ENCODE measurements at regions not wholly inside any gene's neighbourhood (a gene's known extent, or its start where the extent isn't known, plus 50 kb on each side); places are given as distances from the start of the nearest gene placed in this dataset.

- no peaks in the 10 kb centered on the region for H3K27me3 Mint-ChIP-seq
- H3K9me3 Mint-ChIP-seq: peaks cover 5% of the 10 kb centered on the region
- no peaks in the 10 kb centered on the region for H3K36me3 Mint-ChIP-seq
- no peak overlapping the region for H3K27ac Mint-ChIP-seq
- no peak overlapping the region for H3K4me3 Mint-ChIP-seq
- no peaks in the 10 kb centered on the region for H3K4me1 Mint-ChIP-seq
Observed at GRCh38 chr12:127696963-127697362, 570.0 kb upstream of the TMEM132C start.

GRCh38 chr12:127703026-127703425, 563.9 kb upstream of the TMEM132C start:
- Mint-ChIP-seq H3K4me3 (no peak overlapping the region), H3K9me3 (peaks cover 12% of the 10 kb centered on the region), H3K27ac (no peak overlapping the region), H3K27me3 (no peaks in the 10 kb centered on the region), H3K36me3 (no peaks in the 10 kb centered on the region), H3K4me1 (no peaks in the 10 kb centered on the region)

- no peak overlapping the region for H3K27ac Mint-ChIP-seq
- H3K4me1 Mint-ChIP-seq: no peaks in the 10 kb centered on the region
- no peaks in the 10 kb centered on the region for H3K36me3 Mint-ChIP-seq
- no peaks in the 10 kb centered on the region for H3K27me3 Mint-ChIP-seq
- H3K4me3 Mint-ChIP-seq: no peak overlapping the region
- H3K9me3 Mint-ChIP-seq: peaks cover 5% of the 10 kb centered on the region
Observed at GRCh38 chr12:127711108-127711507, 555.9 kb upstream of the TMEM132C start.

- Mint-ChIP-seq H3K36me3 (no peaks in the 10 kb centered on the region), H3K4me3 (no peak overlapping the region), H3K27me3 (no peaks in the 10 kb centered on the region), H3K27ac (no peak overlapping the region), H3K9me3 (peaks cover 5% of the 10 kb centered on the region), H3K4me1 (no peaks in the 10 kb centered on the region)
Observed at GRCh38 chr12:127712561-127712960, 554.4 kb upstream of the TMEM132C start.

- H3K4me3 Mint-ChIP-seq: no peak overlapping the region
- no peaks in the 10 kb centered on the region for H3K27me3 Mint-ChIP-seq
- H3K9me3 Mint-ChIP-seq: no peaks in the 10 kb centered on the region
- H3K4me1 Mint-ChIP-seq: no peaks in the 10 kb centered on the region
- H3K27ac Mint-ChIP-seq: no peak overlapping the region
- H3K36me3 Mint-ChIP-seq: no peaks in the 10 kb centered on the region
Observed at GRCh38 chr12:127716166-127716565, 550.8 kb upstream of the TMEM132C start.

GRCh38 chr12:127717278-127717677, 549.7 kb upstream of the TMEM132C start:
- no peak overlapping the region for H3K27ac Mint-ChIP-seq
- no peaks in the 10 kb centered on the region for H3K9me3 Mint-ChIP-seq
- no peaks in the 10 kb centered on the region for H3K36me3 Mint-ChIP-seq
- no peak overlapping the region for H3K4me3 Mint-ChIP-seq
- H3K4me1 Mint-ChIP-seq: no peaks in the 10 kb centered on the region
- H3K27me3 Mint-ChIP-seq: no peaks in the 10 kb centered on the region

GRCh38 chr12:127720334-127720733, 546.6 kb upstream of the TMEM132C start:
- Mint-ChIP-seq H3K27ac (no peak overlapping the region), H3K4me1 (no peaks in the 10 kb centered on the region), H3K27me3 (no peaks in the 10 kb centered on the region), H3K9me3 (no peaks in the 10 kb centered on the region), H3K4me3 (no peak overlapping the region), H3K36me3 (no peaks in the 10 kb centered on the region)

- H3K27ac Mint-ChIP-seq: no peak overlapping the region
- H3K27me3 Mint-ChIP-seq: no peaks in the 10 kb centered on the region
- no peaks in the 10 kb centered on the region for H3K4me1 Mint-ChIP-seq
- H3K36me3 Mint-ChIP-seq: no peaks in the 10 kb centered on the region
- H3K9me3 Mint-ChIP-seq: peaks cover 6% of the 10 kb centered on the region
- no peak overlapping the region for H3K4me3 Mint-ChIP-seq
Observed at GRCh38 chr12:127722611-127723010, 544.4 kb upstream of the TMEM132C start.

- no peak overlapping the region for H3K27ac Mint-ChIP-seq
- H3K4me3 Mint-ChIP-seq: no peak overlapping the region
- peaks cover 8% of the 10 kb centered on the region for H3K9me3 Mint-ChIP-seq
- no peaks in the 10 kb centered on the region for H3K36me3 Mint-ChIP-seq
- H3K4me1 Mint-ChIP-seq: no peaks in the 10 kb centered on the region
- H3K27me3 Mint-ChIP-seq: no peaks in the 10 kb centered on the region
Observed at GRCh38 chr12:127723251-127723650, 543.7 kb upstream of the TMEM132C start.

GRCh38 chr12:127726671-127727315, 540.2 kb upstream of the TMEM132C start:
- Mint-ChIP-seq H3K27ac (no peak overlapping the region), H3K36me3 (peaks cover 3% of the 10 kb centered on the region), H3K27me3 (no peaks in the 10 kb centered on the region), H3K9me3 (peaks cover 19% of the 10 kb centered on the region), H3K4me1 (no peaks in the 10 kb centered on the region), H3K4me3 (no peak overlapping the region)

GRCh38 chr12:127728285-127728684, 538.7 kb upstream of the TMEM132C start:
- no peak overlapping the region for H3K4me3 Mint-ChIP-seq
- H3K4me1 Mint-ChIP-seq: no peaks in the 10 kb centered on the region
- peaks cover 19% of the 10 kb centered on the region for H3K9me3 Mint-ChIP-seq
- no peak overlapping the region for H3K27ac Mint-ChIP-seq
- peaks cover 3% of the 10 kb centered on the region for H3K36me3 Mint-ChIP-seq
- no peaks in the 10 kb centered on the region for H3K27me3 Mint-ChIP-seq

GRCh38 chr12:127728729-127729128, 538.2 kb upstream of the TMEM132C start:
- Mint-ChIP-seq H3K27me3 (no peaks in the 10 kb centered on the region), H3K4me1 (no peaks in the 10 kb centered on the region), H3K9me3 (peaks cover 19% of the 10 kb centered on the region), H3K27ac (no peak overlapping the region), H3K4me3 (no peak overlapping the region), H3K36me3 (peaks cover 3% of the 10 kb centered on the region)

GRCh38 chr12:127729381-127729780, 537.6 kb upstream of the TMEM132C start:
- Mint-ChIP-seq H3K36me3 (peaks cover 3% of the 10 kb centered on the region), H3K27ac (no peak overlapping the region), H3K4me3 (no peak overlapping the region), H3K9me3 (peaks cover 19% of the 10 kb centered on the region), H3K27me3 (no peaks in the 10 kb centered on the region), H3K4me1 (no peaks in the 10 kb centered on the region)

GRCh38 chr12:127731657-127732056, 535.3 kb upstream of the TMEM132C start:
- H3K36me3 Mint-ChIP-seq: peaks cover 3% of the 10 kb centered on the region
- no peak overlapping the region for H3K4me3 Mint-ChIP-seq
- no peaks in the 10 kb centered on the region for H3K4me1 Mint-ChIP-seq
- H3K27ac Mint-ChIP-seq: no peak overlapping the region
- H3K9me3 Mint-ChIP-seq: peaks cover 19% of the 10 kb centered on the region
- no peaks in the 10 kb centered on the region for H3K27me3 Mint-ChIP-seq

- no peak overlapping the region for H3K4me3 Mint-ChIP-seq
- H3K27me3 Mint-ChIP-seq: no peaks in the 10 kb centered on the region
- H3K9me3 Mint-ChIP-seq: peaks cover 5% of the 10 kb centered on the region
- H3K27ac Mint-ChIP-seq: no peak overlapping the region
- H3K36me3 Mint-ChIP-seq: no peaks in the 10 kb centered on the region
- no peaks in the 10 kb centered on the region for H3K4me1 Mint-ChIP-seq
Observed at GRCh38 chr12:127742231-127742630, 524.7 kb upstream of the TMEM132C start.

GRCh38 chr12:127745469-127746212, 521.3 kb upstream of the TMEM132C start:
- no peak overlapping the region for H3K4me3 Mint-ChIP-seq
- no peak overlapping the region for H3K27ac Mint-ChIP-seq
- no peaks in the 10 kb centered on the region for H3K4me1 Mint-ChIP-seq
- H3K9me3 Mint-ChIP-seq: peaks cover 5% of the 10 kb centered on the region
- no peaks in the 10 kb centered on the region for H3K36me3 Mint-ChIP-seq
- no peaks in the 10 kb centered on the region for H3K27me3 Mint-ChIP-seq
